Erythroblast (primary cell): ENCODE measurements at regions not wholly inside any gene's neighbourhood (a gene's known extent, or its start where the extent isn't known, plus 50 kb on each side); places are given as distances from the start of the nearest gene placed in this dataset.

Experiments used
- GATA1 ChIP-seq: IDR thresholded peaks from 2 replicates; pipeline ENCODE4 v1.6.1; 2011; ENCODE audit warnings: low read depth, mild to moderate bottlenecking, control low read depth, low read length, moderate library complexity
- POLR2A ChIP-seq: IDR thresholded peaks from 2 replicates; pipeline ENCODE4 v1.6.1; 2011; ENCODE audit warnings: mild to moderate bottlenecking, low read length

GRCh38 chrX:42109428-42109827 is 186.1 kb upstream of the CASK start:
- TF ChIP-seq POLR2A, result no peak
- TF ChIP-seq GATA1, result no peak
